ENCODE measurements at regions not wholly inside any gene's neighbourhood (a gene's known extent, or its start where the extent isn't known, plus 50 kb on each side); places are given as distances from the start of the nearest gene placed in this dataset.
A peak's percentile ranks its signal among the peaks of the same experiment; 100 is the strongest.

DNA sequence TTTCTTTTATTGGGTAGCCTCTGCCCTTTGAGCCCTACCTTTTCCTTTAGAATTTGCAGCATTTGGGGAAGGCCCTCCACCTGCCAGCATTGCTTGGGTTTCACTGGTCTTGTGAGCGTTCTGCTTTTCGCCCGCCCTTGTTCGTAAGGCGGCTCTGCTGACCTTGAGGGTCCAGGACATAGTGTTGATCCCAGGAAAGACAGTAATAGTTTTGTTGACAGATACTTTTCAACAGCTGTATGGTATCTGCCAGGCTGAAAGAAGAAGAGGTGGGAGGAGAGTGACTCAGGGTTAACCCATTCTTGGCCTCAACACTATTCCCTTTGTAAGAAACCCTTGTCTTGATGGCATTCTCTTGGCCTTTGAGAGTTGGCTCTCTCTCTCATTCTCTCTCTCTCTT, 113.4 kb upstream of the SPAG17 start:
- no peaks in the 10 kb centered on the region for H3K36me3 ChIP-seq
- H3K27ac ChIP-seq = no peak overlapping the region
- intact Hi-C loops (cut with DNase I) = no loop called here
- no peak overlapping the region for H3K4me3 ChIP-seq
- no peaks in the 10 kb centered on the region for H3K27me3 ChIP-seq
- H3K9me3 ChIP-seq = no peaks in the 10 kb centered on the region
- no peak for DNase-seq
- no peak overlapping the region for H3K9ac ChIP-seq (ENCODE audit: low read depth in 2 of 2, low read length in 2 of 2)
- no peak for TF ChIP-seq CTCF (IDR thresholded peaks at IDR 0.05)
- H3K4me1 ChIP-seq = no peaks in the 10 kb centered on the region

DNA sequence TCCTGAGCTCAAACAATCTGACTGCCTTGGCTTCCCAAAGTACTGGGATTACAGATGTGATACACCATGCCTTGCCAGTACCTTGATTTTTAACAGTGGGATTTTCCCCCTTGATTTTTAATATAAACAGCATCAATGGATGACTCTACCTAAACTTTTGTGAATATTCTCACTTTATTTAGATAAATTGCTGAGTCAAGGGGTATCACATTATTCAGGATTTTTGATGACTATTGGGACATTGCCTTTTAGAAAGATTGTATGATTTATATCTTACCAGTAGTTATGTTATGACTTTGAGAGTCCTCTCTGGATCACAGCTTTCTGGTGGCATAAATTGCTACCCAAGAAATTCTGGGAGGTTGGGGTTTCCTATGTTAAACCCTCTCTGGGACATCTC, 112.5 kb upstream of the SPAG17 start:
- H3K4me3 ChIP-seq = no peak overlapping the region
- H3K27ac ChIP-seq = no peak overlapping the region
- no peaks in the 10 kb centered on the region for H3K27me3 ChIP-seq
- no peak for DNase-seq
- no peaks in the 10 kb centered on the region for H3K9me3 ChIP-seq
- H3K4me1 ChIP-seq = no peaks in the 10 kb centered on the region
- no peak overlapping the region for H3K9ac ChIP-seq (ENCODE audit: low read depth in 2 of 2, low read length in 2 of 2)
- no peaks in the 10 kb centered on the region for H3K36me3 ChIP-seq
- intact Hi-C loops (cut with DNase I) = no loop called here
- TF ChIP-seq CTCF (IDR thresholded peaks at IDR 0.05) = no peak

DNA sequence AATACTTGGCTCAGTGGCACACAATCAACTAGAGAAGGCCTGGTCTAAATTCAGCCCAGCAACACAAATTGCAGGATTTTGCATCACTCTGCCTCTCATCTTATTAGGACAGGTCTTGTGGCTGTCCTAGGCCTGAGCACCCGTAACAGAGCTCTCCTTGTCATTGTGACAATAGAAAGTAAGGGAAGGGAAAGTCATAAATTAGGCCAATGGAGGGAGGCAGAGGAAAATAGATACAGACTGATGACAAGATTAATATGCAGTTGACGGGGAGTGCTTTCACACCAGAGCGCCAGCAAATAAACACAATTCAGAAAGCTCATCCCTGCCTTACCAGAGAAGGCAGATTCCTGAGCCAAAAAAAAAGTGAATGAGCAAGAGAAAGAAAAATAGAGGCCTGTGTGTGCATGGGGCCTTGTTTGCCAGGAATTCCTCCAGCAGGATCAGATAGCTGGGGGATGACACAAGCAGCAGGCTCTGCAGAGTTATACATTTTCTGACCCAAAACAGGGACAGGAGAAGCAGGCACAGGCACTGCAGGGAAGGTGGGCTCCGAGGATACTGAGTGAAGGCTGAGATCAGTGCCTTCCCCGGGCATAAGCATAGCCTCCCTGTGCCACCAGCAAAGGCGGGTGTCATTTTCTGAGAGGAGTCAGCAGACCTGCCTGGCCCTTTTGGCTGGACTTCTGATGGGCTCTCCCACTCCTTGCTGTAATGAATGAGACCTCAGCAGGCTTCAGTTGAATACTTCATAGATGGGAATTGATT, 110.0 kb upstream of the SPAG17 start:
- no peak for DNase-seq
- TF ChIP-seq CTCF (IDR thresholded peaks at IDR 0.05) = no peak
- H3K4me3 ChIP-seq = no peak overlapping the region
- H3K27me3 ChIP-seq = no peaks in the 10 kb centered on the region
- intact Hi-C loops (cut with DNase I) = no loop called here
- H3K4me1 ChIP-seq = no peaks in the 10 kb centered on the region
- H3K36me3 ChIP-seq = no peaks in the 10 kb centered on the region
- H3K9ac ChIP-seq (ENCODE audit: low read depth in 2 of 2, low read length in 2 of 2) = no peak overlapping the region
- no peak overlapping the region for H3K27ac ChIP-seq
- H3K9me3 ChIP-seq = no peaks in the 10 kb centered on the region

GRCh38 chr1:118291661-118292060, 106.6 kb upstream of the SPAG17 start:
- no peaks in the 10 kb centered on the region for H3K36me3 ChIP-seq
- no peaks in the 10 kb centered on the region for H3K27me3 ChIP-seq
- intact Hi-C loops (cut with DNase I) = no loop called here
- no peak overlapping the region for H3K27ac ChIP-seq
- H3K4me3 ChIP-seq = no peak overlapping the region
- TF ChIP-seq CTCF (IDR thresholded peaks at IDR 0.05) = no peak
- no peak overlapping the region for H3K9ac ChIP-seq (ENCODE audit: low read depth in 2 of 2, low read length in 2 of 2)
- DNase-seq = peak; percentile 17
- H3K4me1 ChIP-seq = no peaks in the 10 kb centered on the region
- no peaks in the 10 kb centered on the region for H3K9me3 ChIP-seq

- no peak overlapping the region for H3K27ac ChIP-seq
- no peaks in the 10 kb centered on the region for H3K27me3 ChIP-seq
- no peaks in the 10 kb centered on the region for H3K36me3 ChIP-seq
- no peak overlapping the region for H3K4me3 ChIP-seq
- no peak for DNase-seq
- H3K9ac ChIP-seq (ENCODE audit: low read depth in 2 of 2, low read length in 2 of 2) = no peak overlapping the region
- intact Hi-C loops (cut with DNase I) = no loop called here
- H3K9me3 ChIP-seq = no peaks in the 10 kb centered on the region
- no peak for TF ChIP-seq CTCF (IDR thresholded peaks at IDR 0.05)
- H3K4me1 ChIP-seq = no peaks in the 10 kb centered on the region
These were observed 105.5 kb upstream of the SPAG17 start for GRCh38 chr1:118290571-118290970.
